ENCODE measurements at regions not wholly inside any gene's neighbourhood (a gene's known extent, or its start where the extent isn't known, plus 50 kb on each side); places are given as distances from the start of the nearest gene placed in this dataset.

GRCh38 chrX:28321286-28321685 lies 266.0 kb upstream of the IL1RAPL1 start:
- TF ChIP-seq ZNF639 (CRISPR knock-in tag; conservative IDR thresholded peaks at IDR 0.05) (no peak), TCF7L2 (IDR thresholded peaks at IDR 0.05; ENCODE audit: low read depth, low read length) (no peak)
